Spleen (tissue), 7 donors: ENCODE measurements at regions not wholly inside any gene's neighbourhood (a gene's known extent, or its start where the extent isn't known, plus 50 kb on each side); places are given as distances from the start of the nearest gene placed in this dataset.

Experiments used
- CTCF ChIP-seq, 11 experiments: fragments of 200-600 bp in 7 of 11; fragments of 450-650 bp in 4 of 11; sonication (generic) in 4 of 11; IDR thresholded peaks in 8 of 11; conservative IDR thresholded peaks in 3 of 11; 1 replicate in 7 of 11; 2 replicates in 4 of 11; pipeline versions ENCODE4 v1.4.0 to v1.8.0; 2016 to 2021; ENCODE audit warnings: antibody characterized with exemption in 11 of 11, inconsistent platforms in 4 of 11, mild to moderate bottlenecking in 1 of 11
- POLR2A ChIP-seq, 3 donors: fragments of 450-650 bp; IDR thresholded peaks; one replicate each; pipeline ENCODE4 v1.5.1; 2017; ENCODE audit warnings: antibody characterized with exemption in 3 of 3, mild to moderate bottlenecking in 1 of 3
- POLR2AphosphoS5 ChIP-seq, 3 donors: sonication (generic); formaldehyde crosslinking; IDR thresholded peaks; one replicate each; pipeline ENCODE4 v1.5.1; 2017; ENCODE audit warnings: antibody characterized with exemption in 3 of 3
- donor health status: DM: no; HTN: no; CAD: no; lungs with moderate emphysema.
- donor health status: DM: no; HTN: no; CAD: no.
- donor health status: DM: no; HTN: no; CAD: no.

GRCh38 chr10:124264711-124265390 lies 153.9 kb downstream of the OAT start:
- TF ChIP-seq CTCF (IDR thresholded peaks at IDR 0.05 in 8 of 11, conservative IDR thresholded peaks at IDR 0.05 in 3 of 11): no peak
- no peak for TF ChIP-seq POLR2AphosphoS5 (IDR thresholded peaks at IDR 0.05)
- no peak for TF ChIP-seq POLR2A (IDR thresholded peaks at IDR 0.05)
